Fibroblast of pulmonary artery (primary cell): ENCODE measurements at regions not wholly inside any gene's neighbourhood (a gene's known extent, or its start where the extent isn't known, plus 50 kb on each side); places are given as distances from the start of the nearest gene placed in this dataset.

Experiments used
- DNase-seq: peaks from one replicate; pipeline ENCODE4 v3.0.0-alpha.2; 2010; ENCODE audit warnings: low read depth
- H3K4me3 ChIP-seq: replicated peaks from 2 replicates; pipeline ENCODE4 v1.5.1; 2011; ENCODE audit warnings: low read depth, mild to moderate bottlenecking, control low read depth, low read length, moderate library complexity
- TF ChIP-seq, protein P1 (sequence below): IDR thresholded peaks from 2 replicates; pipeline ENCODE4 v1.5.1; 2011; ENCODE audit warnings: mild to moderate bottlenecking, control low read depth, low read length, inconsistent platforms; ENCODE audit errors: missing control alignments

DNA sequence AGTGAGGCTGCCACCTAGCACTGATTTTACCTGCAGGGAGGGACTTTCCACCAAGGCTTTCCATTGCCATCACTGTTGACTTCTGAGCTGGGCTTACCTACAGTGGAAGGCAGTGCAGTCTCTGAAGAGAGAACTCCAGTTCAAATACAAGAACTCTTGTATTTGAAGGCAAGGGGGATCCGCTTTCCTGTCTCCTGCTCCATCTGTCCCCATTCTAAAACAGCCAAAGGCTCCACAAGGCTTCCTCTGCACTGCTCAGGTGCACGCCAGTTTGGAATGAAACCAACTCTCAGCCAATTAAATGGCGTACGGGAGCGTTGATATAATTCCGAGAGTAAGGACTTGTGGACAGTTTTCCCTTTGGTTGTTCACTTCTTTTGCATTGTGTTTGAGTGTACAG, 66.0 kb upstream of the CXCL14 start:
- H3K4me3 ChIP-seq, result no peak overlapping the region
- TF ChIP-seq, protein P1, sequence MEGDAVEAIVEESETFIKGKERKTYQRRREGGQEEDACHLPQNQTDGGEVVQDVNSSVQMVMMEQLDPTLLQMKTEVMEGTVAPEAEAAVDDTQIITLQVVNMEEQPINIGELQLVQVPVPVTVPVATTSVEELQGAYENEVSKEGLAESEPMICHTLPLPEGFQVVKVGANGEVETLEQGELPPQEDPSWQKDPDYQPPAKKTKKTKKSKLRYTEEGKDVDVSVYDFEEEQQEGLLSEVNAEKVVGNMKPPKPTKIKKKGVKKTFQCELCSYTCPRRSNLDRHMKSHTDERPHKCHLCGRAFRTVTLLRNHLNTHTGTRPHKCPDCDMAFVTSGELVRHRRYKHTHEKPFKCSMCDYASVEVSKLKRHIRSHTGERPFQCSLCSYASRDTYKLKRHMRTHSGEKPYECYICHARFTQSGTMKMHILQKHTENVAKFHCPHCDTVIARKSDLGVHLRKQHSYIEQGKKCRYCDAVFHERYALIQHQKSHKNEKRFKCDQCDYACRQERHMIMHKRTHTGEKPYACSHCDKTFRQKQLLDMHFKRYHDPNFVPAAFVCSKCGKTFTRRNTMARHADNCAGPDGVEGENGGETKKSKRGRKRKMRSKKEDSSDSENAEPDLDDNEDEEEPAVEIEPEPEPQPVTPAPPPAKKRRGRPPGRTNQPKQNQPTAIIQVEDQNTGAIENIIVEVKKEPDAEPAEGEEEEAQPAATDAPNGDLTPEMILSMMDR, result no peak
- no peak for DNase-seq

DNA sequence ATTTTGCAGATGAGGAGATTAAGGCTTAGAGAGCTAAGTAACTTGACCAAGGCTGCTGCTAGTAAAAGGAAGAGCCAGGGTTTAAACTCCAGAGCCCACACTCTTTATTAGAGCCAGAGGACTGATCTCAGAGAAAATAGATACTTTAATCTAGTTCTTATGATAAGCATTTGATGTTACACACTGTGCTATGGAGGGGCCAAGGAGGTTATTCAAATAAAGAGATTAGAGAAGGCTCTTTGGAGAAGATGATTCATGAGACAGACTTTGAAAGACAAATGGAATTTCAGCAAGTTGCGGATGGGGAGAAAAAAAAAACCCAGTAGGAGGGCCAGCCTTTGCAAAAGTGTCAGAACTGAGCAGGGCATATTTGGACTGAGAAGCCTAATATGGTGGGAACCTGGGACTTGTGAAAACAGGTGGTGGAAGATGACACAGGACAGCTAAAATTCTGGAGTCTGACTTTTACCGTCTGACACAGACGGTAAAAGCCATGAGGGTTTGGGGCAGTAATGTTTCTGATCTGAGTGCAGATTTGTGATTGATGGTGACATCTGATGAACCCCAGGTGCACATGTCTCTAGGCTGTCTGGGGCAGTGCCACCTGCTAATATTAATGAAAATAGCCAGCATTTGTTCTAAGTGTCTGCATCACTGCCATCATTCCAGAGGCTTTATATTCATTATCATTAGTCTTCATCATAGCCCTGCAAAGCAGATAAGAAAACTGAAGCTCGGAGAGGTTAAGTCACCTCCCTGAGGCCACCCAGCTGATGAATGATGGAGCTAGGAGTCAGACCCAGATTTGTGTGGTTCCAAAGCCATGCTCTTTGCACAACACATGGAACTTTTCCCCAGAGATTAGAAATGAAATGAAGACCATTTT, 65.3 kb upstream of the CXCL14 start:
- TF ChIP-seq, protein P1, result no peak
- H3K4me3 ChIP-seq, result no peak overlapping the region
- no peak for DNase-seq

DNA sequence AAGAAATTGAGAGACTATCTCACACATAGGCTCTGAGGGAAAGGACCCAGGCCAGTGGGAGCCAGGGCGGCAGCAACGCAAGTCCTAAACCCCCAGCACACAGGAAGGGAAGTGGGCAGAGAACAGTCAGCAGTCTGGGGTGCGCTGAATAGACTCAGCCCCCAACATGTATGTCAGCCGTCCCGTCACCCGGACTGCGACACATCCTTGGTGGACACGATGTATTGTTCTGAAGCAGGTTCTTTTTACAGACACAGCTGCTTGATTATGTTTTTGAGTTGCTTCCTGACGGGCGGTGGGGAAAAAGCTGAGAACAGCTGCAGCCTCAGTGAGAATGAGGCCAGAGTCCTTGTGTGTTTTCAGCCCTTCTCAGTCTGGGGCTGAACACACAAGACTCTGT, 64.1 kb upstream of the CXCL14 start:
- TF ChIP-seq, protein P1, result no peak
- no peak for DNase-seq
- no peak overlapping the region for H3K4me3 ChIP-seq

DNA sequence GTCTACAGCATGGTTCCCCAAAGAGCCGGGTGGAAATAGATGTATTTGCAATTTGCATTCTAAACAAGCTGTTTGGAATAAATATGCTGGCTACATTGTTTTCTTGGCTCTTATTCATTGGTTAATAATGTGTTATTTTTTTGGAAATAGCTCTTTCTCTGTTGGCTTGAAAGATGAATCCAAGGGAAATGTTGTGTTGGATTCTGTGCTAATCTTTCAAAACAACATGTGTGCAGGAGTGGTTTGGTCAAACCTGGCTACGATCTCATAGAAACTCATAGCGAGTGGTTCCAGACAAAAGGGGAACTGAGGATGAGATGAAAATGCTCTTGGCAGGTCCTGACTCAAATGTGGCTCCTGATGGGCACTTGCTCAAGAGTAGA, 63.7 kb upstream of the CXCL14 start:
- TF ChIP-seq, protein P1, result no peak
- H3K4me3 ChIP-seq, result no peak overlapping the region
- DNase-seq, result no peak

DNA sequence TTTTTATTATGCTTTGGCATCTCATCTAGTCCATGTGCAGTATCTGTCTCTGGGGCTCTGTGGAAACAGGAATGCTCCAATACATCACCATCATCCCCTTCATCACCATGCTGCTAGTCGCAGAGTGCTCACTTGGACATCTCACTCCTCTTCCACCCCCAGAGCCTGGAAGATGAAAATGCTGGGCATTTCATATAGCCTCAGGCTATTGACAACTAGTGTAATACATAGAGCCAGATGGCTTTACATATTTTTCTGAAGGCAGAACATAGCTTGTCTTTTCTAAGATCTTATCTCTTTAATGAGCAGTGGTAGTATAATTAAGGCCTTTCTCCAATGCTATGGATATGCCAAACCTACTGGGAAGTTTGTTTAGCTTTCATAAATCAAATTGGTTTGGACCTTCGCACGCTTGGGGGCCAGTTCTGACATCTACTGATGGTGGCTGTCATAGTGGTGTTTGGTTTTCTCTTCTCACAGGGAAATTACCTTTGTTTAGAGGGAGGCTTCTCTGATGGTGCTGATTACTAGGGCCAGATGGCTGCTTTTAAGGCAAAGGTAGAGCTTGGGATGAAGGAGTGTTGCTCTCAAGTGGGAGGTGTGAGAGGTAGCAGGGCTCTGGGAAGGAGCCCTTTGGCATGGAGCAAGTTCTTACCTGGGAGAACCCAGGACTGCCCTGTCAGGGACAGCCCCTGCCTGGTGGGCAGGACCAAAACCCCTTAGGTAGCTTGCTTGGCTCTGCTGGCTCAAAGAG, 63.1 kb upstream of the CXCL14 start:
- H3K4me3 ChIP-seq, result no peak overlapping the region
- TF ChIP-seq, protein P1, result no peak
- no peak for DNase-seq

DNA sequence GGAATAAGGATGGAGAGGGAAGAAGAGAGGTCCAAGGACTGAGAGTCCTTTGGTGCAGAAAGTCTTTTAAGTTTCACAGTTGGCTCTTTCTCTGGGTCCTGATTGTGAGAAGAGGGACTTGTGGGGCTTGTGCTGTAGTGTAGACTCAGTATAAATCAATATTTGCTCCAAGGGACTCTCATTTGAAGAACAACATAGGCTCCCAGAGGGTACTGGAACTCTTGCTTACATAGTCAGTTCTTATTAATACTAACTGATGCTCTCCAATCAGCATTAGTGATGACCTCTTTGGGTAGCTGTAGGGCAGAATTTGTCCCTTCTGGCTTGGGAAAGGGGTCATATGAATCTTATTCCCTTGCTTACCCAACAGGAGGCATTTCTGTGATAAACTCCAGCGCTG, 62.5 kb upstream of the CXCL14 start:
- DNase-seq, result no peak
- TF ChIP-seq, protein P1, result no peak
- H3K4me3 ChIP-seq, result no peak overlapping the region
